ENCODE measurements at regions not wholly inside any gene's neighbourhood (a gene's known extent, or its start where the extent isn't known, plus 50 kb on each side); places are given as distances from the start of the nearest gene placed in this dataset.

DNA sequence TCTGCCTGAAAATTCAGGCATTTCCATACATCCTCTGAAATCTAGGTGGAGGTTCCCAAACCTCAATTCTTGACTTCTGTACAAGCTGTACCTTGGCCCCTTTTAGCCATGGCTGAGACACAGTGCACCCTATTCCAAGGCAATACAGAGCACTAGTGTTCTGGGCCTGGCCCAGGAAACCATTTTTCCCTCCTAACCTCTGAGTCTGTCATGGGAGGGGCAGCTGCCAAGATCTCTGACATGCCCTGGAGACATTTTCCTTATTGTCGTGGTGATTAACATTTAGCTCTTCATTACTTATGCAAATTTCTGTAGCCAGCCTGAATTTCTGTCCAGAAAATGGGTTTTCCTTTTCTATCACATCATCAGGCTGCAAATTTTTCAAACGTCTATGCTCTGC, 248.0 kb upstream of the RGS18 start:
- DNase-seq: no peak
- H3K27ac Mint-ChIP-seq: no peak overlapping the region
- H3K36me3 Mint-ChIP-seq (ENCODE audit: low read depth): no peaks in the 10 kb centered on the region
- H3K9me3 Mint-ChIP-seq: peaks cover 5% of the 10 kb centered on the region
- no peaks in the 10 kb centered on the region for H3K27me3 Mint-ChIP-seq
- no peaks in the 10 kb centered on the region for H3K4me1 Mint-ChIP-seq
- ChIA-PET POLR2A (no interaction called here), CTCF (no interaction called here)
- no peak overlapping the region for H3K4me3 Mint-ChIP-seq

- Mint-ChIP-seq H3K4me1 (no peaks in the 10 kb centered on the region), H3K9me3 (peaks cover 6% of the 10 kb centered on the region), H3K27me3 (no peaks in the 10 kb centered on the region), H3K4me3 (no peak overlapping the region), H3K27ac (no peak overlapping the region), H3K36me3 (ENCODE audit: low read depth) (no peaks in the 10 kb centered on the region)
- DNase-seq: no peak
- ChIA-PET CTCF (no interaction called here), POLR2A (no interaction called here)
Observed at GRCh38 chr1:191912517-191912916, 245.7 kb upstream of the RGS18 start.

DNA sequence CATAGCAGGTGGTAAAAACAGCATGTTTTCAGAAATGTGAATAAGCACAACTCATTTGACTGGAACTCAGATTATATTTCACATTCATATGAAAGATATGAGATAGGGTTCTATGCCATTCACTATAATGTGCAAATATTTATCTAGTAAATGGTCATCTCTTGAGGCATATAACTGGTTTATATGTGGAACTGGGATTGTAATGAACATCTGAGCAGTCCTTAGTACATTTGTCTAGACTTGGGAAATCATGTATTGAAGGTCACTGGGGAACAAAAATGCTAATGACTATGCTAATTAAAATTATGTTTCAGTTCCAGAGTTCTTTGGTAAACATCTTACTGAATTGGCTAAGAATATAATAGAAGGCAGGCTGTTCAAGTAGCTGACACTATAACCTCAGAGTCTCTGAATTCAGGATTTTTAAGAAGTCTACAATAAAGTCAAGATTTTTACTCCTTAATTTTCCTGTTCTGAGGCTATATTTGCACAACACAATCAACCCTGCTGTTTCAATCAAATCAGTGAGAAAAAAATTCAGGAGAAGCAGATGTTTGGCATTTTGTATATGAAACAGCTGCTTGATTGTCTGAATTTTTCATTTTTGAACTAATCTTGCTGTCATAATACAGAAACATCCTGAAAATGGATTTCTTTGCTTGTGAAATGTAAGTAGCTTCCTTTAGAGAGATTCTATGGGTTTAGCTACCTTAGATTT, 244.8 kb upstream of the RGS18 start:
- Mint-ChIP-seq H3K4me1 (no peaks in the 10 kb centered on the region), H3K36me3 (ENCODE audit: low read depth) (no peaks in the 10 kb centered on the region), H3K27me3 (no peaks in the 10 kb centered on the region), H3K27ac (no peak overlapping the region), H3K9me3 (peaks cover 6% of the 10 kb centered on the region), H3K4me3 (no peak overlapping the region)
- ChIA-PET CTCF (no interaction called here), POLR2A (no interaction called here)
- DNase-seq: no peak

DNA sequence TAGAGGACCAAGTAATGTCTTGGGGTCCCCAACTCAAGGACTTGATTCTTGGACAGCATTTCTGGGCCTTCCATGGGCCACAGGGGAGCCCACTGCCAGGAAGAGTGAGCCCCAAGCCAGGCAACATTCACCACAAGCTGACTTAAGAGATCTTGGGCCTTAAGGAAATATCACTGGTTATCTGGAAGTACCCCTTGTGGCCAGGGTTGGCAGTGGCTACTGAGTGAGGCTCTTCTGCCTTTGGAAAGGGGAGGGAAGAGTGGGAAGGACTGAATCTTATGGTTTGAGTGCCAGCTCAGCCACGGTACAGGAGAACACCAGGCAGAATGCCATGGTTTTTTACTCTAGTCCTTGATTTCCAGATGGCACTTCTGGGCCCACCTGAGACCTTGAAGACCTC, 228.9 kb upstream of the RGS18 start:
- Mint-ChIP-seq H3K36me3 (ENCODE audit: low read depth) (no peaks in the 10 kb centered on the region), H3K9me3 (peaks cover 29% of the 10 kb centered on the region), H3K4me3 (no peak overlapping the region), H3K27ac (no peak overlapping the region), H3K4me1 (no peaks in the 10 kb centered on the region), H3K27me3 (no peaks in the 10 kb centered on the region)
- ChIA-PET CTCF (no interaction called here), POLR2A (no interaction called here)
- no peak for DNase-seq

DNA sequence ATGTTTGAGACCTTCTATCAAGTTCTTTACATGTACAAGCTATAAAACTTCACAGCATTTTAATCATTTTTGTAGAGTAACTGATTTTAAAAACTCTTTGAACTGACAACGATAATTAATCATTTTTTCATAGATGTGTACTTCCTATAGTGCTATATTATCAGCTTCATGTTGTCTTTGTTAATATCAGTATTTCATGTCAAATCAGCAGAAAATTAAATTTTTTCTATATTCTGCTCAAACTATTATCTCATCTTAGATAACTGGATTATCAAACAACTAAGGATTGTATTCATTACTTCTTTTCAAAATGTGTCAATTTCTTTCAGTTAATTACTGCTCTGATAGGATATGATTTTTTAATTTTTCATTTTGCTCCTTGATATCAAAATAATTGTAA, 214.6 kb upstream of the RGS18 start:
- ChIA-PET POLR2A (no interaction called here), CTCF (no interaction called here)
- no peaks in the 10 kb centered on the region for H3K4me1 Mint-ChIP-seq
- peaks cover 5% of the 10 kb centered on the region for H3K9me3 Mint-ChIP-seq
- no peak overlapping the region for H3K27ac Mint-ChIP-seq
- H3K27me3 Mint-ChIP-seq: no peaks in the 10 kb centered on the region
- H3K4me3 Mint-ChIP-seq: no peak overlapping the region
- no peak for DNase-seq
- no peaks in the 10 kb centered on the region for H3K36me3 Mint-ChIP-seq (ENCODE audit: low read depth)

DNA sequence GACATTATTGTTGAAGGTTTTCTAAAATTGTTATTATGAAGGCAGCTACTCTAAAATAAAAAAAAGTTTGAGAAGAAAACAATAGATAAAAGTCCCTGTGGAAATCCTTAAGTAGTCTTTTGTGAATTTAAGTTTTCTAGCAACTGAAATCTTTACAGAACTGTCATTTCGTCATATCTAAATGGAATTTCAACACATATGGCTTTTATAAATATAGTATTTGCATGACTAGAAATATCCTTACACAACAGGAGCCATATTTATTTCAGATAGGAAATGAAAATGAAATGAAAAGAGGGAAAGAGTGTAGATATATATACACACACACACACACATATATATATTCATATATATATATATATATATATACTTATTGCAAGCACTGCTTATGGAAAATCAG, 204.7 kb upstream of the RGS18 start:
- DNase-seq: no peak
- POLR2A ChIA-PET: no interaction called here
- peaks cover 3% of the 10 kb centered on the region for H3K9me3 Mint-ChIP-seq
- CTCF ChIA-PET: no interaction called here
- H3K4me3 Mint-ChIP-seq: no peak overlapping the region
- H3K4me1 Mint-ChIP-seq: no peaks in the 10 kb centered on the region
- no peaks in the 10 kb centered on the region for H3K27me3 Mint-ChIP-seq
- no peaks in the 10 kb centered on the region for H3K36me3 Mint-ChIP-seq (ENCODE audit: low read depth)
- no peak overlapping the region for H3K27ac Mint-ChIP-seq

DNA sequence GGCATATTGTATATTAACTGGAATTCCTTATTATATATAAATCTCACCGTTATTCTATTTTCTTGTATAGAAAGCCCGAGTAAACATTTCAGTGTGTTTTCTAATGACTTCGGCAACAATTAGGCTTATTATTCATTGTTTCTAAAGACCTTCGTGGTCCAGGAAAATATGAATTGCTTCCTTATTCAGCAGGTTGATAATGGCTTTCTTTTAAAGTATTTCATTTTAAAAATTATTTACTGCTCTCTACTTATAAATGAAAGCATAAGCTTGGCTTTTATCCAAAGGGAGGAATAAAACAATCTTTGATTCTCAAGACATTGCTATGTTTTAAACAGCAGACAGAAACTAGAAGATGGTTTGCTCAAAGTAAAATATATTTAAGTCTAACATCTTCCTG, 198.4 kb upstream of the RGS18 start:
- no peaks in the 10 kb centered on the region for H3K36me3 Mint-ChIP-seq (ENCODE audit: low read depth)
- H3K9me3 Mint-ChIP-seq: no peaks in the 10 kb centered on the region
- no peak overlapping the region for H3K4me3 Mint-ChIP-seq
- ChIA-PET POLR2A (no interaction called here), CTCF (no interaction called here)
- H3K4me1 Mint-ChIP-seq: no peaks in the 10 kb centered on the region
- H3K27me3 Mint-ChIP-seq: no peaks in the 10 kb centered on the region
- H3K27ac Mint-ChIP-seq: no peak overlapping the region
- DNase-seq: no peak

DNA sequence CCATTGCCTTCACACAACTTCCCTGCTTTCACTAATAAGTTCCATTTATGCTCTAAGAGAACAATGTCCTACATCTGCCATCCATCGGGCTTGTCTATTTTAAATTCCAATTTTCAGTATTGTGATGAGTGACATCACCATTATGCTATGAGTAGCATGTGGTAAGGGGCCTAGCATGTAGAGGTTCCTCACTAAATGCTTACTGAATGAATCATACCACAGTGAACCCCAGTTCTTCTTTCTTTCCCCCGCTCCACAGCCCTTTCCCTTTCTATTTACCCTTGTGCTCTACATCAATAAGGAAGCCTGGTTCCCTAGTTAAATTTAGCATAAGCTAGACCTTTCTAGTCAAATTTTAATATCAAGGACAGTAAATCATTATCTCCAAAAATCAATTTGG, 195.0 kb upstream of the RGS18 start:
- no peak overlapping the region for H3K4me3 Mint-ChIP-seq
- H3K4me1 Mint-ChIP-seq: no peaks in the 10 kb centered on the region

GRCh38 chr1:191963781-191964455, 194.3 kb upstream of the RGS18 start:
- ChIA-PET POLR2A (no interaction called here), CTCF (no interaction called here)
- Mint-ChIP-seq H3K4me1 (no peaks in the 10 kb centered on the region), H3K9me3 (no peaks in the 10 kb centered on the region), H3K36me3 (ENCODE audit: low read depth) (no peaks in the 10 kb centered on the region), H3K4me3 (no peak overlapping the region), H3K27me3 (no peaks in the 10 kb centered on the region), H3K27ac (no peak overlapping the region)
- no peak for DNase-seq

More for the DNA sequence above, 195.0 kb upstream of the RGS18 start:
- no peaks in the 10 kb centered on the region for H3K27me3 Mint-ChIP-seq
- POLR2A ChIA-PET: no interaction called here
- no peaks in the 10 kb centered on the region for H3K36me3 Mint-ChIP-seq (ENCODE audit: low read depth)
- no peak overlapping the region for H3K27ac Mint-ChIP-seq
- CTCF ChIA-PET: no interaction called here
- no peak for DNase-seq
- H3K9me3 Mint-ChIP-seq: no peaks in the 10 kb centered on the region

GRCh38 chr1:191969290-191969689, 189.0 kb upstream of the RGS18 start:
- Mint-ChIP-seq H3K27me3 (no peaks in the 10 kb centered on the region), H3K27ac (no peak overlapping the region), H3K36me3 (ENCODE audit: low read depth) (no peaks in the 10 kb centered on the region), H3K9me3 (no peaks in the 10 kb centered on the region), H3K4me1 (no peaks in the 10 kb centered on the region), H3K4me3 (no peak overlapping the region)
- POLR2A ChIA-PET: no interaction called here
- DNase-seq: no peak
- CTCF ChIA-PET: no interaction called here

- no peaks in the 10 kb centered on the region for H3K36me3 Mint-ChIP-seq (ENCODE audit: low read depth)
- H3K4me3 Mint-ChIP-seq: no peak overlapping the region
- no peaks in the 10 kb centered on the region for H3K27me3 Mint-ChIP-seq
- H3K9me3 Mint-ChIP-seq: no peaks in the 10 kb centered on the region
- no peak for DNase-seq
- ChIA-PET CTCF (no interaction called here), POLR2A (no interaction called here)
- H3K4me1 Mint-ChIP-seq: no peaks in the 10 kb centered on the region
- no peak overlapping the region for H3K27ac Mint-ChIP-seq
Observed at GRCh38 chr1:191970116-191970515, 188.1 kb upstream of the RGS18 start.

DNA sequence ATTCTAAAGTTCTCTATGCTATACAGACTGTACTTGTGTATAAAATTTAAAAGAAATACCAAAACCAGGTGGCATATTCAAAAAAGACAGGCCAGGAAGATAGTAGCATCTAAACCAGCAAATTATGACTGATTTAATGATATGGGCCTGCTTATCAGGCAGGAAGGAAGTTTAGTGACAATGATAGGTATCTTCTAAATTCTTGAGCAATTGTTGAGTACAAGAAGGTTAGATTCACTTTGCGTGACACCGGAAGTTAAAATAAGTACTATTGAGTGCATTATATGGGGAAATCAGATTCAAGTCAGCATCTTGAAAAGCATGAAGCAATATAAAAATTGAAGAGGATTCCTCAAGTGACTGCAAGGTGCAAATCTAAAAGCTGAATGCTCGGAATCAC, 186.8 kb upstream of the RGS18 start:
- ChIA-PET POLR2A (no interaction called here), CTCF (no interaction called here)
- Mint-ChIP-seq H3K27me3 (no peaks in the 10 kb centered on the region), H3K4me3 (no peak overlapping the region), H3K4me1 (no peaks in the 10 kb centered on the region), H3K27ac (no peak overlapping the region), H3K9me3 (no peaks in the 10 kb centered on the region), H3K36me3 (ENCODE audit: low read depth) (no peaks in the 10 kb centered on the region)
- no peak for DNase-seq

- H3K27ac Mint-ChIP-seq: no peak overlapping the region
- CTCF ChIA-PET: no interaction called here
Observed at GRCh38 chr1:191974004-191974403, 184.3 kb upstream of the RGS18 start.

GRCh38 chr1:191977874-191978506, 180.3 kb upstream of the RGS18 start:
- Mint-ChIP-seq H3K4me1 (no peaks in the 10 kb centered on the region), H3K4me3 (no peak overlapping the region), H3K9me3 (peaks cover 8% of the 10 kb centered on the region), H3K27me3 (no peaks in the 10 kb centered on the region), H3K36me3 (ENCODE audit: low read depth) (no peaks in the 10 kb centered on the region), H3K27ac (no peak overlapping the region)
- DNase-seq: no peak
- ChIA-PET CTCF (no interaction called here), POLR2A (no interaction called here)

More at GRCh38 chr1:191974004-191974403, 184.3 kb upstream of the RGS18 start:
- POLR2A ChIA-PET: no interaction called here
- Mint-ChIP-seq H3K27me3 (no peaks in the 10 kb centered on the region), H3K9me3 (no peaks in the 10 kb centered on the region), H3K4me3 (no peak overlapping the region), H3K36me3 (ENCODE audit: low read depth) (no peaks in the 10 kb centered on the region), H3K4me1 (no peaks in the 10 kb centered on the region)
- DNase-seq: no peak
